ENCODE measurements at regions not wholly inside any gene's neighbourhood (a gene's known extent, or its start where the extent isn't known, plus 50 kb on each side); places are given as distances from the start of the nearest gene placed in this dataset.

GRCh38 chr7:108711611-108712010 is 141.9 kb downstream of the DNAJB9 start:
- no peak for DNase-seq

GRCh38 chr7:108716783-108717182 is 147.1 kb downstream of the DNAJB9 start:
- no peak for DNase-seq

- DNase-seq = no peak
Measured at GRCh38 chr7:108717781-108718180, 148.1 kb downstream of the DNAJB9 start.

GRCh38 chr7:108719631-108720030 is 150.0 kb downstream of the DNAJB9 start:
- DNase-seq = no peak

GRCh38 chr7:108722561-108722960 is 152.9 kb downstream of the DNAJB9 start:
- no peak for DNase-seq

- DNase-seq = no peak
Measured at GRCh38 chr7:108723381-108723814, 153.7 kb downstream of the DNAJB9 start.

GRCh38 chr7:108724251-108725100 is 154.8 kb downstream of the DNAJB9 start:
- no peak for DNase-seq

- DNase-seq = no peak
Measured at GRCh38 chr7:108735814-108736213, 166.1 kb downstream of the DNAJB9 start.

- DNase-seq = no peak
Measured at GRCh38 chr7:108736221-108736891, 166.7 kb downstream of the DNAJB9 start.

- no peak for DNase-seq
Measured at GRCh38 chr7:108770981-108771745, 201.5 kb downstream of the DNAJB9 start.

GRCh38 chr7:108771853-108772252 is 202.2 kb downstream of the DNAJB9 start:
- no peak for DNase-seq

GRCh38 chr7:108777966-108778365 is 208.3 kb downstream of the DNAJB9 start:
- DNase-seq = no peak

GRCh38 chr7:108789451-108789850 is 219.8 kb downstream of the DNAJB9 start:
- no peak for DNase-seq

- no peak for DNase-seq
Measured at GRCh38 chr7:108794466-108794865, 224.8 kb downstream of the DNAJB9 start.

- no peak for DNase-seq
Measured at GRCh38 chr7:108802650-108803049, 233.0 kb downstream of the DNAJB9 start.

- no peak for DNase-seq
Measured at GRCh38 chr7:108805808-108806397, 236.2 kb downstream of the DNAJB9 start.

GRCh38 chr7:108808549-108809266 is 239.0 kb downstream of the DNAJB9 start:
- DNase-seq = no peak

GRCh38 chr7:108809356-108809755 is 239.7 kb downstream of the DNAJB9 start:
- no peak for DNase-seq

GRCh38 chr7:108810756-108811385 is 241.2 kb downstream of the DNAJB9 start:
- DNase-seq = no peak

- no peak for DNase-seq
Measured at GRCh38 chr7:108813251-108814014, 243.8 kb downstream of the DNAJB9 start.

GRCh38 chr7:108815815-108816214 is 246.1 kb downstream of the DNAJB9 start:
- DNase-seq = no peak

All from NCI-H2107 (cell line).